ENCODE measurements at regions not wholly inside any gene's neighbourhood (a gene's known extent, or its start where the extent isn't known, plus 50 kb on each side); places are given as distances from the start of the nearest gene placed in this dataset.

DNA sequence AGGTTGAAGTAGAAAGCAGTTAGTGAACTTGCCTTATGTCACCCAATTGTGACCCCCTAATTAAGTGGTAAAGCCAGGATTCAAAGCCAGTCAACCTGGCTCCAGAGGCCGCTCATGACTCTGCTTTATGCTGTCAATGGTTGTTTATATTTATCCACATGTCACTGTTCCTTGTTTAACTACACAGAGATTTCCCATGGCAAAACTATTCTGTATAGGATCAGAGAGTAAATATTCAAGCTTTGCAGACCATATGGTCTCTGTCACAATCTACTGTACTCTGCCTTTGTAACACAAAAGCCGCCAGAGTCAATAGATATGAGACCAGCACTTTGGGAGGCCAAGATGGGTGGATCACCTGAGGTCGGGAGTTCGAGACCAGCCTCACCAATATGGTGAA, 371.7 kb upstream of the PTBP2 start:
- no peak overlapping the region for H2BK12ac ChIP-seq (ENCODE audit: low read depth, low read length)
- no peak overlapping the region for H4K8ac ChIP-seq (ENCODE audit: extremely low read depth, insufficient read depth, low read length)
- H2BK15ac ChIP-seq (ENCODE audit: low read length) = no peak overlapping the region
- H3K27me3 ChIP-seq (replicated peaks in 1 of 4; ENCODE audit: control insufficient read depth in 3 of 4, extremely low read depth in 1 of 4, insufficient read depth in 3 of 4, low read length in 3 of 4) = no peaks in the 10 kb centered on the region
- no peaks in the 10 kb centered on the region; the same call in 1 of the 2 replicates for H3K23me2 ChIP-seq (ENCODE audit: low read depth, low read length)
- no peak overlapping the region for H4K91ac ChIP-seq (replicated peaks; ENCODE audit: insufficient read length, low read length)
- no peak overlapping the region for H3K14ac ChIP-seq (ENCODE audit: insufficient read length)
- no peak overlapping the region for H2AK5ac ChIP-seq (ENCODE audit: low read depth, low read length)
- no peak overlapping the region for H3K56ac ChIP-seq (replicated peaks; ENCODE audit: insufficient read length, low read depth, low read length)
- H3K4me2 ChIP-seq (ENCODE audit: insufficient read depth in 1 of 2, low read depth in 2 of 2, low read length in 2 of 2) = no peak overlapping the region
- TF ChIP-seq BCL11A (IDR thresholded peaks at IDR 0.05; ENCODE audit: low read depth in 2 of 2, low read length in 2 of 2) (no peak), CHD1 (IDR thresholded peaks at IDR 0.05; ENCODE audit: low read depth, low read length) (no peak), CREB1 (IDR thresholded peaks at IDR 0.05) (no peak), SRF (IDR thresholded peaks at IDR 0.05; ENCODE audit: low read depth, low read length) (no peak), POLR2AphosphoS5 (IDR thresholded peaks at IDR 0.05; ENCODE audit: low read depth, low read length) (no peak), RFX5 (IDR thresholded peaks at IDR 0.05; ENCODE audit: borderline replicate concordance, low read depth, low read length) (no peak), SP4 (IDR thresholded peaks at IDR 0.05; ENCODE audit: low read length) (no peak), POU5F1 (IDR thresholded peaks at IDR 0.05; ENCODE audit: low read depth, low read length) (no peak), HDAC2 (IDR thresholded peaks at IDR 0.05; ENCODE audit: borderline replicate concordance in 1 of 2, low read depth in 2 of 2, low read length in 2 of 2) (no peak)
- TF ChIP-seq, protein P1, sequence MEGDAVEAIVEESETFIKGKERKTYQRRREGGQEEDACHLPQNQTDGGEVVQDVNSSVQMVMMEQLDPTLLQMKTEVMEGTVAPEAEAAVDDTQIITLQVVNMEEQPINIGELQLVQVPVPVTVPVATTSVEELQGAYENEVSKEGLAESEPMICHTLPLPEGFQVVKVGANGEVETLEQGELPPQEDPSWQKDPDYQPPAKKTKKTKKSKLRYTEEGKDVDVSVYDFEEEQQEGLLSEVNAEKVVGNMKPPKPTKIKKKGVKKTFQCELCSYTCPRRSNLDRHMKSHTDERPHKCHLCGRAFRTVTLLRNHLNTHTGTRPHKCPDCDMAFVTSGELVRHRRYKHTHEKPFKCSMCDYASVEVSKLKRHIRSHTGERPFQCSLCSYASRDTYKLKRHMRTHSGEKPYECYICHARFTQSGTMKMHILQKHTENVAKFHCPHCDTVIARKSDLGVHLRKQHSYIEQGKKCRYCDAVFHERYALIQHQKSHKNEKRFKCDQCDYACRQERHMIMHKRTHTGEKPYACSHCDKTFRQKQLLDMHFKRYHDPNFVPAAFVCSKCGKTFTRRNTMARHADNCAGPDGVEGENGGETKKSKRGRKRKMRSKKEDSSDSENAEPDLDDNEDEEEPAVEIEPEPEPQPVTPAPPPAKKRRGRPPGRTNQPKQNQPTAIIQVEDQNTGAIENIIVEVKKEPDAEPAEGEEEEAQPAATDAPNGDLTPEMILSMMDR (IDR thresholded peaks at IDR 0.05; ENCODE audit: control extremely low read depth in 1 of 3, insufficient read depth in 1 of 3, low read depth in 1 of 3, low read length in 3 of 3) = no peak
- TF ChIP-seq, protein P2, sequence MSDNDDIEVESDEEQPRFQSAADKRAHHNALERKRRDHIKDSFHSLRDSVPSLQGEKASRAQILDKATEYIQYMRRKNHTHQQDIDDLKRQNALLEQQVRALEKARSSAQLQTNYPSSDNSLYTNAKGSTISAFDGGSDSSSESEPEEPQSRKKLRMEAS (IDR thresholded peaks at IDR 0.05) = no peak
- H2BK120ac ChIP-seq (replicated peaks; ENCODE audit: low read depth, low read length) = no peak overlapping the region
- H2BK20ac ChIP-seq (ENCODE audit: low read length) = no peak overlapping the region
- FAIRE-seq = no peak
- no peak overlapping the region for H2BK5ac ChIP-seq (ENCODE audit: low read depth, low read length)
- no peaks in the 10 kb centered on the region for H3K36me3 ChIP-seq (ENCODE audit: control insufficient read depth in 2 of 4, insufficient read depth in 4 of 4, low read length in 3 of 4)
- no peak overlapping the region for H4K5ac ChIP-seq (ENCODE audit: insufficient read length, low read depth, low read length)
- H3K79me1 ChIP-seq (ENCODE audit: low read depth, low read length) = no peaks in the 10 kb centered on the region
- CTCF ChIA-PET (ENCODE audit: partially characterized antibody) = interaction anchor here (1.4 kb wide), 1 partner anchor 25 kb away, joined by 4 read pairs; no protein-coding TSS in a partner anchor
- H4K20me1 ChIP-seq (replicated peaks in 1 of 2; ENCODE audit: control insufficient read depth in 1 of 2, insufficient read depth in 2 of 2, low read length in 2 of 2) = no peaks in the 10 kb centered on the region
- no peak overlapping the region for H3K27ac ChIP-seq (ENCODE audit: low read depth, low read length)
- H3K9ac ChIP-seq (replicated peaks in 1 of 4; ENCODE audit: extremely low read depth in 1 of 4, low read depth in 3 of 4, low read length in 3 of 4) = no peak overlapping the region
- H3K18ac ChIP-seq (ENCODE audit: extremely low read depth, low read length) = no peak overlapping the region
- POLR2A ChIA-PET (ENCODE audit: partially characterized antibody) = no interaction called here
- H3K79me2 ChIP-seq (ENCODE audit: control insufficient read depth in 1 of 2, insufficient read depth in 2 of 2, low read length in 2 of 2) = no peaks in the 10 kb centered on the region
- no peak overlapping the region for H3K4me3 ChIP-seq (ENCODE audit: extremely low read depth in 1 of 4, insufficient read depth in 2 of 4, low read depth in 3 of 4, low read length in 4 of 4)
- no peaks in the 10 kb centered on the region for H3K4me1 ChIP-seq (replicated peaks in 1 of 4; ENCODE audit: control insufficient read depth in 3 of 4, insufficient read depth in 4 of 4, low read length in 3 of 4)
- no peak for DNase-seq (ENCODE audit: low read depth in 1 of 2, low spot score in 2 of 2)
- 92% methylated on average over 4 of the region's 4 CpGs; no CpG with 5 or more reads in 1 of the 2 experiments for WGBS, 2 experiments (ENCODE audit: extremely low coverage in 1 of 2, insufficient coverage in 1 of 2, insufficient read length in 1 of 2, insufficient replicate concordance in 2 of 2, low coverage in 1 of 2, low lambda C conversion rate in 2 of 2, missing lambda C conversion rate in 1 of 2)
- no peak overlapping the region for H2AFZ ChIP-seq (ENCODE audit: low read length)
- no peaks in the 10 kb centered on the region for H3K9me3 ChIP-seq (ENCODE audit: insufficient read depth in 2 of 2, low read depth in 1 of 2, low read length in 1 of 2)
- H3K4ac ChIP-seq (replicated peaks; ENCODE audit: insufficient read length, low read depth, low read length) = no peak overlapping the region
- H3K23ac ChIP-seq (ENCODE audit: insufficient read length) = no peak overlapping the region

Data from H1 (cell line).